ENCODE measurements at regions not wholly inside any gene's neighbourhood (a gene's known extent, or its start where the extent isn't known, plus 50 kb on each side); places are given as distances from the start of the nearest gene placed in this dataset.

DNA sequence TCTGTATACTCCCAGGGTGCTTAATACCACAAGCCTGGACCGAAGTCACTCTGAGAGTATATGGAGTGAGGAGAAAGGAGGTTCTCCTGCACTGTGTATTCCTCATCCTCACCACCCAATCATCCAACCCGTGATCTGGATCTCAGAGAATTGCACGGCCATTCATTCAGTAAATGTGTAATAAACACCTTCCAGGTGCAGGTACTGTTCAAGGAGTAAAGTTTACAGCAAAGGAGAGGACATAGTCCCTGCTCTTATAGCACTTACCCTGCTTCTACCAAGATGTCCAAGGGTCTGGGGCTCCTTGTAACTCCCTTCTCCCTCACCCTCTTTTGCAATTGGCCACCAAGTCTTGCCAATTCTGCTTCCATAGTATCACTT is 139.2 kb upstream of the JUN start:
- H3K4me3 ChIP-seq (ENCODE audit: low read depth in 1 of 5, low read length in 5 of 5): no peak overlapping the region
- H3K4me1 ChIP-seq (ENCODE audit: control insufficient read depth in 5 of 5, insufficient read depth in 5 of 5, low read length in 5 of 5): peaks cover 0 to 13% (median 11%) of the 10 kb centered on the region in 5 donors
- no peaks in the 10 kb centered on the region for H3K36me3 ChIP-seq (ENCODE audit: control insufficient read depth in 5 of 5, insufficient read depth in 5 of 5, low read length in 5 of 5)
- H3K9ac ChIP-seq (ENCODE audit: low read length in 5 of 5): no peak overlapping the region
- no peaks in the 10 kb centered on the region for H3K9me3 ChIP-seq (ENCODE audit: control insufficient read depth in 5 of 5, low read length in 5 of 5)
- H3K27me3 ChIP-seq (ENCODE audit: control insufficient read depth in 5 of 5, insufficient read depth in 4 of 5, low read length in 5 of 5): no peaks in the 10 kb centered on the region
- no peak overlapping the region for H3K27ac ChIP-seq (ENCODE audit: low read depth, low read length)

- Histone ChIP-seq H3K27me3 (ENCODE audit: control insufficient read depth in 5 of 5, insufficient read depth in 4 of 5, low read length in 5 of 5) (no peaks in the 10 kb centered on the region), H3K4me3 (ENCODE audit: low read depth in 1 of 5, low read length in 5 of 5) (no peak overlapping the region), H3K36me3 (ENCODE audit: control insufficient read depth in 5 of 5, insufficient read depth in 5 of 5, low read length in 5 of 5) (no peaks in the 10 kb centered on the region), H3K27ac (ENCODE audit: low read depth, low read length) (no peak overlapping the region), H3K9ac (ENCODE audit: low read length in 5 of 5) (no peak overlapping the region), H3K4me1 (ENCODE audit: control insufficient read depth in 5 of 5, insufficient read depth in 5 of 5, low read length in 5 of 5) (peaks cover 0 to 13% (median 11%) of the 10 kb centered on the region in 5 donors), H3K9me3 (ENCODE audit: control insufficient read depth in 5 of 5, low read length in 5 of 5) (no peaks in the 10 kb centered on the region)
These were observed 140.2 kb upstream of the JUN start for GRCh38 chr1:58924016-58924565.

GRCh38 chr1:58924821-58925220 is 141.0 kb upstream of the JUN start:
- Histone ChIP-seq H3K27ac (ENCODE audit: low read depth, low read length) (no peak overlapping the region), H3K4me3 (ENCODE audit: low read depth in 1 of 5, low read length in 5 of 5) (no peak overlapping the region), H3K36me3 (ENCODE audit: control insufficient read depth in 5 of 5, insufficient read depth in 5 of 5, low read length in 5 of 5) (no peaks in the 10 kb centered on the region), H3K9ac (ENCODE audit: low read length in 5 of 5) (no peak overlapping the region), H3K9me3 (ENCODE audit: control insufficient read depth in 5 of 5, low read length in 5 of 5) (no peaks in the 10 kb centered on the region), H3K4me1 (ENCODE audit: control insufficient read depth in 5 of 5, insufficient read depth in 5 of 5, low read length in 5 of 5) (peaks cover 0 to 13% (median 11%) of the 10 kb centered on the region in 5 donors), H3K27me3 (ENCODE audit: control insufficient read depth in 5 of 5, insufficient read depth in 4 of 5, low read length in 5 of 5) (no peaks in the 10 kb centered on the region)

GRCh38 chr1:58925247-58925646 is 141.4 kb upstream of the JUN start:
- Histone ChIP-seq H3K4me1 (ENCODE audit: control insufficient read depth in 5 of 5, insufficient read depth in 5 of 5, low read length in 5 of 5) (peaks cover 0 to 13% (median 11%) of the 10 kb centered on the region in 5 donors), H3K27me3 (ENCODE audit: control insufficient read depth in 5 of 5, insufficient read depth in 4 of 5, low read length in 5 of 5) (no peaks in the 10 kb centered on the region), H3K9me3 (ENCODE audit: control insufficient read depth in 5 of 5, low read length in 5 of 5) (no peaks in the 10 kb centered on the region), H3K27ac (ENCODE audit: low read depth, low read length) (no peak overlapping the region), H3K9ac (ENCODE audit: low read length in 5 of 5) (no peak overlapping the region), H3K36me3 (ENCODE audit: control insufficient read depth in 5 of 5, insufficient read depth in 5 of 5, low read length in 5 of 5) (no peaks in the 10 kb centered on the region), H3K4me3 (ENCODE audit: low read depth in 1 of 5, low read length in 5 of 5) (no peak overlapping the region)

DNA sequence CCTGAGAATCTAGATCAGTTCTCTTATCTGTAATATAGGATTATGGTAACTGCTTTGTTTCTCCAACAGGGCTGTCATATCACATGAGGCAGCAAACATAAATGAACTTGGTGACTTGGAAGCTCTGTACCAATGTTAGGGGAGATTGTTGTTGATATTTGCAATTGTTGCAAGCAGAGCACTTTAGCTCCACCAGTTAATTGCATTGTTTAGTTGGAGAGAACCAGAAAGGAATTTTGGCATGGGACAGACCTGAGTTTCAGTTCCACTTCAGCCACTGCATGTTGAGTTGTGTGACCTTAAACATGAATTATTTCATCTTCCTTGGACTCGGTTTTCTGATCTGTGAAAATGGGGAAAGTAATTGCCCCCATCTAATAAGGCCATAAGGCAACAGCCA is 142.3 kb upstream of the JUN start:
- Histone ChIP-seq H3K27ac (ENCODE audit: low read depth, low read length) (no peak overlapping the region), H3K4me1 (ENCODE audit: control insufficient read depth in 5 of 5, insufficient read depth in 5 of 5, low read length in 5 of 5) (peaks cover 0 to 13% (median 11%) of the 10 kb centered on the region in 5 donors)

DNA sequence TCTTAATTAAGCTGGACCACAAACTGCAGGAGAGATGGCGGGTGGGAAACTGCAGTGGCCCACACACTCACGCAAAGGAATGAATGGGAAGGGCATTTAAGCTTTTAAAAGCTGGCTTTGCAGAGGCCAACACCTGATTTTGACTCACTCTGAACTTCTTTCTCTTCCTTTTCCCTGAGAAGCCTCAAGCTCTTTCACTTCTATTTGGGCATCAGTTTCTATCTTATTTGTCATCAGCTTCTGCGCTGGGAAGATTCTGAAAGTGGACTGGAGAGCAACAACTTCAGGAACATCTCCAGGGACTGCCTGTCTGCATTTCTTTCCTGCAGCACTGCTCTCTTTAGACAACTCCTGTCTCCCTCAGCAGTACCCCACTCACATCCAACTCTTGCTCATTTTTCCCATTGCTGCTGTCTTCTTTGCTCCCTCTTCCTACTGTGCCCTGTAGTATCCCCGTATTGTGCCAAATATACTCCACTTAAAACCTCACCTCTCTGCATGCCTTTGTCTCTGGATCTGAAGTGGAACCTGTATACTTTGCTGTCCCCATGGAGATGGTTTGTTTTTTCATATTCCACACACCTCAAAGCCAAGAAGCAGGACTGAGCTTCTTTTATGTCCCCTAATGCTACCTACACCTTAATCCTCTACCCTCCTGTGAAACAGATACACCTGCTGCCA is 143.3 kb upstream of the JUN start:
- Histone ChIP-seq H3K9ac (ENCODE audit: low read length in 5 of 5) (no peak overlapping the region), H3K9me3 (ENCODE audit: control insufficient read depth in 5 of 5, low read length in 5 of 5) (no peaks in the 10 kb centered on the region), H3K27me3 (ENCODE audit: control insufficient read depth in 5 of 5, insufficient read depth in 4 of 5, low read length in 5 of 5) (no peaks in the 10 kb centered on the region), H3K36me3 (ENCODE audit: control insufficient read depth in 5 of 5, insufficient read depth in 5 of 5, low read length in 5 of 5) (no peaks in the 10 kb centered on the region), H3K4me3 (ENCODE audit: low read depth in 1 of 5, low read length in 5 of 5) (no peak overlapping the region), H3K27ac (ENCODE audit: low read depth, low read length) (no peak overlapping the region), H3K4me1 (ENCODE audit: control insufficient read depth in 5 of 5, insufficient read depth in 5 of 5, low read length in 5 of 5) (peaks cover 0 to 12% (median 10%) of the 10 kb centered on the region in 5 donors)

More for the DNA sequence above, 142.3 kb upstream of the JUN start:
- Histone ChIP-seq H3K27me3 (ENCODE audit: control insufficient read depth in 5 of 5, insufficient read depth in 4 of 5, low read length in 5 of 5) (no peaks in the 10 kb centered on the region), H3K9ac (ENCODE audit: low read length in 5 of 5) (no peak overlapping the region), H3K36me3 (ENCODE audit: control insufficient read depth in 5 of 5, insufficient read depth in 5 of 5, low read length in 5 of 5) (no peaks in the 10 kb centered on the region), H3K4me3 (ENCODE audit: low read depth in 1 of 5, low read length in 5 of 5) (no peak overlapping the region), H3K9me3 (ENCODE audit: control insufficient read depth in 5 of 5, low read length in 5 of 5) (no peaks in the 10 kb centered on the region)

GRCh38 chr1:58927722-58928085 is 143.9 kb upstream of the JUN start:
- H3K36me3 ChIP-seq (ENCODE audit: control insufficient read depth in 5 of 5, insufficient read depth in 5 of 5, low read length in 5 of 5): no peaks in the 10 kb centered on the region
- peaks cover 0 to 9% (median 7%) of the 10 kb centered on the region in 5 donors for H3K4me1 ChIP-seq (ENCODE audit: control insufficient read depth in 5 of 5, insufficient read depth in 5 of 5, low read length in 5 of 5)
- no peak overlapping the region for H3K27ac ChIP-seq (ENCODE audit: low read depth, low read length)
- H3K9me3 ChIP-seq (ENCODE audit: control insufficient read depth in 5 of 5, low read length in 5 of 5): no peaks in the 10 kb centered on the region
- H3K9ac ChIP-seq (ENCODE audit: low read length in 5 of 5): no peak overlapping the region
- no peak overlapping the region for H3K4me3 ChIP-seq (ENCODE audit: low read depth in 1 of 5, low read length in 5 of 5)
- H3K27me3 ChIP-seq (ENCODE audit: control insufficient read depth in 5 of 5, insufficient read depth in 4 of 5, low read length in 5 of 5): no peaks in the 10 kb centered on the region

- Histone ChIP-seq H3K9me3 (ENCODE audit: control insufficient read depth in 5 of 5, low read length in 5 of 5) (no peaks in the 10 kb centered on the region), H3K4me3 (ENCODE audit: low read depth in 1 of 5, low read length in 5 of 5) (no peak overlapping the region), H3K9ac (ENCODE audit: low read length in 5 of 5) (no peak overlapping the region), H3K4me1 (ENCODE audit: control insufficient read depth in 5 of 5, insufficient read depth in 5 of 5, low read length in 5 of 5) (peaks cover 0 to 15% (median 12%) of the 10 kb centered on the region in 5 donors), H3K36me3 (ENCODE audit: control insufficient read depth in 5 of 5, insufficient read depth in 5 of 5, low read length in 5 of 5) (no peaks in the 10 kb centered on the region), H3K27me3 (ENCODE audit: control insufficient read depth in 5 of 5, insufficient read depth in 4 of 5, low read length in 5 of 5) (no peaks in the 10 kb centered on the region), H3K27ac (ENCODE audit: low read depth, low read length) (no peak overlapping the region)
These were observed 144.7 kb upstream of the JUN start for GRCh38 chr1:58928514-58928913.

DNA sequence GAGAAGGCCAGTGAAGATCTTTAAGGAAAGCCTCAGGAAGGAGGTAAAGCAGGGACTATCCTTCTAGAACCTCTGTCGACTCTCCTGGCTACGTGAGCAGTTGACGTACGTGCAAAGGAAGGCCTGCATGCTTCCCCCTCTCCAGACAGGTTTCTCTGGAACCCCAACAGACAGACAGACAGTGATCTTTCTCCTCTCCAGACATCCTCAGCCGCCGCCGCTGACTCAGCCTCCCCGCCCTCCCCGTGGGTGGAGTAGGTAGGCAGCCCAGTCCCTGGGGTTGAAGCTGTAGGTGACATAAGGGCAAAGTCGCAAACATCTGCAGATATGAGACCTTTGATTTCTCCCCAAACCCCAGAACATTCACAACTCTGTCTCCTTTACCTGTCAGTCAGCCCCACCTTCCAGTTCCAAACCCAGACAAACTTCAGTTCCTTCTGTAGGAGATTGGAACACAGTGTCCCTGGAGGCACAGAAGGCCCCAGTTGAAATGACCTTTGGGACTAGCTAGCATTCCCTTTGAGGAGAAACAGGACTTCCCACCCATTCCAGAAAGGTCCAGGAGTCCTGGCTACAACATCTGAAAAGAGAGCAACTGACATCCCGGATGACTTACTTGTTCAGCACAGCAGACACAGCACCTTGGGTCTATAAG is 146.0 kb upstream of the JUN start:
- Histone ChIP-seq H3K27me3 (ENCODE audit: control insufficient read depth in 5 of 5, insufficient read depth in 4 of 5, low read length in 5 of 5) (no peaks in the 10 kb centered on the region), H3K9ac (ENCODE audit: low read length in 5 of 5) (no peak overlapping the region), H3K9me3 (ENCODE audit: control insufficient read depth in 5 of 5, low read length in 5 of 5) (no peaks in the 10 kb centered on the region), H3K4me1 (ENCODE audit: control insufficient read depth in 5 of 5, insufficient read depth in 5 of 5, low read length in 5 of 5) (peaks cover 0 to 15% (median 12%) of the 10 kb centered on the region in 5 donors), H3K36me3 (ENCODE audit: control insufficient read depth in 5 of 5, insufficient read depth in 5 of 5, low read length in 5 of 5) (no peaks in the 10 kb centered on the region), H3K27ac (ENCODE audit: low read depth, low read length) (no peak overlapping the region), H3K4me3 (ENCODE audit: low read depth in 1 of 5, low read length in 5 of 5) (no peak overlapping the region)

GRCh38 chr1:58931024-58931423 is 147.2 kb upstream of the JUN start:
- no peaks in the 10 kb centered on the region for H3K9me3 ChIP-seq (ENCODE audit: control insufficient read depth in 5 of 5, low read length in 5 of 5)

More at GRCh38 chr1:58931024-58931423, 147.2 kb upstream of the JUN start:
- H3K36me3 ChIP-seq (ENCODE audit: control insufficient read depth in 5 of 5, insufficient read depth in 5 of 5, low read length in 5 of 5): no peaks in the 10 kb centered on the region
- no peak overlapping the region for H3K9ac ChIP-seq (ENCODE audit: low read length in 5 of 5)
- peaks cover 0 to 16% (median 10%) of the 10 kb centered on the region in 5 donors for H3K4me1 ChIP-seq (ENCODE audit: control insufficient read depth in 5 of 5, insufficient read depth in 5 of 5, low read length in 5 of 5)
- no peak overlapping the region for H3K4me3 ChIP-seq (ENCODE audit: low read depth in 1 of 5, low read length in 5 of 5)
- H3K27me3 ChIP-seq (ENCODE audit: control insufficient read depth in 5 of 5, insufficient read depth in 4 of 5, low read length in 5 of 5): no peaks in the 10 kb centered on the region
- H3K27ac ChIP-seq (ENCODE audit: low read depth, low read length): no peak overlapping the region

Measured in subcutaneous abdominal adipose tissue (tissue), 5 donors.